GM18868 (cell line): ENCODE measurements at regions not wholly inside any gene's neighbourhood (a gene's known extent, or its start where the extent isn't known, plus 50 kb on each side); places are given as distances from the start of the nearest gene placed in this dataset.
"Not testable (repeated sequence)": the region's sequence is repeated elsewhere in the genome, so short reads cannot be mapped to it uniquely, and the experiment has no call there.

Experiments used
- ATAC-seq: cut with Tn5 transposase; IDR thresholded peaks from one replicate; pipeline ENCODE4 v1.9.1; 2021; ENCODE audit warnings: mild to moderate bottlenecking, moderate library complexity; ENCODE audit not compliant: unreplicated experiment

DNA sequence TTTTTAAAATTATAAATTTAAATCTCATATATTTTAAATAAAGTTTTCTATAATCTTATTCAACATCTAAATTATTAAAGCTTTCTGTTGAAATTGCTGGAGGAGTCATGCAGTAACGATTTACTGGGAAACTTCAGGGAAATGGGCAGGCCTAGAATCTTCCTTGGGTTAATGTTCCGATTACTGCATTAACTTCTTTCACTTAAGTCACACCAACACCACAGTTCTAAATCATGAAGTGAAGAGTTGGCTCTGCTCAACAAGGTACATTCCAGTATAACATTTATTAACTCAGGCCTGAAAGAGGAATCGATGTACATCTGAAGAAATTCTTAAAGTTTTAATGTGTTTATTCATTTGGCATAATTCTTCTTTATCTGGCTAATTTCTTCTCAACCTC lies 244.3 kb downstream of the CCER1 start:
- ATAC-seq, result no peak

GRCh38 chr12:90706036-90706435 lies 248.9 kb downstream of the CCER1 start:
- ATAC-seq, result no peak

DNA sequence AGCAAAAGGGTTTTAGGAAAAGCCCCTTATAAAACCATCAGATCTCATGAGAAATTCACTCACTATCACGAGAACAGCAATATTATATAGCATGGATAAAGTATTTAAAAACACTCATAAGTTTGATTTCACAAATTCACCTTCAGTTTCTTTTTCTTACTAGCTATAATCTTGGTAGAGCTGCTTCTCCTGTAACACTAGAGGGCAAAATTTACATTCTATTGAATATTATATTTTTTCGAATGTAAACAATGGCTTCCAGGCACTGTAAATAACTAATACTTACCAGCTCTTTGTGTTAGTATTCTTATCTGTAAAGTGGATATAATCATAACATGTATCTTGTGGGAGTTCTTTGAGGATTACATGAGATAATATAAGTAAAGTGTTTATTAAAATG lies 259.6 kb downstream of the CCER1 start:
- no peak for ATAC-seq

DNA sequence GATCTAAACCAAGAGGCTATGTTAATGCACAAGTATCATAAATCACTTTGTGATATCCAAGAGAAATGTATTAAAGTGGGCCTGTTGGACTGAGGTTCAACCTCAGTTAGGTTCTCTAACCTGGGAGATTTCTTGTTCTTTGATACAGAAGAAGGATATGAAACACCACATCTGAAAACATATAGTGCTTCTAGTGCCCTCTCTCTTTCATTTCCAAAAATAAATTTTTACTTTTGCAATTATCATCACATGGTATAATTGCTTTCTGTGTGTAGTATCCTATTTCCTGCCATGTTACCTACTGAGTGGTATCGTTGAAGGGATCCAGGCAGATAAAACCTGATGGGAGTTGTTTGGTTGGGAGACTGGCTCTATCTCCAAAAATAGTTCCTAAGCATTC lies 264.9 kb downstream of the CCER1 start:
- peak; percentile 78 for ATAC-seq

DNA sequence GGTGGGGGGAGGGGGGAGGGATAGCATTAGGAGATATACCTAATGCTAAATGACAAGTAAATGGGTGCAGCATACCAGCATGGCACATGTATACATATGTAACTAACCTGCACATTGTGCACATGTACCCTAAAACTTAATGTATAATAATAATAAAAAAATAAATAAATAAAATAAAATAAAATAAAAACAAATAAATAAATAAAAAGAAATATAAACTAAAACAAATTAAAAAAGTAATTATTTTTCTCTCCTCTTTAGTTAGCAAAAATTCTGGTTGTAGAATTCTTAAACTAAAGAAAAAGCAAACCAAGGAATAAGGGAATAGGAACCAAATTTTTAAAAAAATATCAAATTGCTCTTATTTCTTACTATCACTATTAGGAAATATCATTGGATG lies 267.3 kb downstream of the CCER1 start:
- not testable (repeated sequence) for ATAC-seq

DNA sequence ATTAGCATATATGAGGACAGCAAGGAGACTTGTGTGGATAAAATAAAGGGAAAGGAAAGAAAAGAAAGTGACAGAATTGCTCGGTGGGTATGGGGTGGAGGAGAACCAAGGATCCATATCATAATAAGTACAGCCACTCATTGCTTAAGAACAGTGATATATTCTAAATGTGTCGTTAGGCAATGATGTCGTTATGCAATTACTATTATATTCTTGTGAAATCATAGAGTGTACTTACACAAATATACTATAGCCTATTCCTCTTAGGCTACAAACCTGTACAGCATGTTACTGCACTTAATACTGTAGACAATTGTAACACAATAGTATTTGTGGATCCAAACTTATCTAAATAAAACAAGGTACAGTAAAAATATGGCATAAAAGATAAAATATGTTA lies 271.1 kb downstream of the CCER1 start:
- ATAC-seq, result no peak

GRCh38 chr12:90682398-90682797 lies 272.6 kb downstream of the CCER1 start:
- no peak for ATAC-seq

- no peak for ATAC-seq
Measured at GRCh38 chr12:90679674-90680073, 275.3 kb downstream of the CCER1 start.

DNA sequence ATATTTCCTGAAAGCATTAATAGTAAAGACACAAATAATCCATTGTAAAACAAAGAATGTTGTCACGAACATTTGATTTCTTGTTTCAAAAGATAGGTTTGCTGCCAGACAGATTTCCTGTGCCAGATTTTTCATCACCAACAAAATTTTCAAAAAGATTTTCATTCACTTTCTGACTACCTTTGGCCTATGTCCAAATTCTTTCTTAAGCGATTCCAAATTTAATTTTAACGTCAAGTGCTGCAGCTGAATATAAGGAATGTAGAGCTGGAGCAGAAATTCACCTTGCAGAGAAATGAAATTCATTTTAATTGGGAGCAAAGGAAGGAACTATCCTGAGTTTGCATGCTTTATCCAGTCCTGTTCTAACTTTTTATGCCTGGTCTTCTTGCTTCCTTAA lies 277.4 kb downstream of the CCER1 start:
- no peak for ATAC-seq

GRCh38 chr12:90677055-90677454 lies 277.9 kb downstream of the CCER1 start:
- ATAC-seq, result no peak

- no peak for ATAC-seq
Measured at GRCh38 chr12:90675106-90675505, 279.9 kb downstream of the CCER1 start.

- ATAC-seq, result no peak
Measured at GRCh38 chr12:90672081-90672480, 282.9 kb downstream of the CCER1 start.

GRCh38 chr12:90663949-90664348 lies 291.0 kb downstream of the CCER1 start:
- ATAC-seq, result not testable (repeated sequence)

DNA sequence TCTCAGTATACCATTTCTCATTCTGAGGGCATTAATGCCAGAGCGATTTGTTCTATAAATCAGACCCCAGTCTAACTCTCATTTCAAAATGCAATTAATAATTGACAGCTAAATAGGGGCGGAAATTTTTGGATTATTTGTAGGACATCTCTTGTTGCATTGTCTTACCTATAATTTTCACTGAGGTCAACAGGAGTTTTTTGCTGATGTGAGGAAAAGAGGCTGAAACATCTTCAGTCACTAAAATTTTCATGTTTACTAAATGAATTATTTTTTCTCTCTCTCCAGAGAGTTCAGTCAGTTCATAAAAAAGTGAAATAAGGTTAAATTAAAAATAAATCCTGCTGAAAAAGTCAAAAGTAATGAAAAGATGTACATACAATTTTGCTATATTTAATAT lies 295.9 kb downstream of the CCER1 start:
- no peak for ATAC-seq

DNA sequence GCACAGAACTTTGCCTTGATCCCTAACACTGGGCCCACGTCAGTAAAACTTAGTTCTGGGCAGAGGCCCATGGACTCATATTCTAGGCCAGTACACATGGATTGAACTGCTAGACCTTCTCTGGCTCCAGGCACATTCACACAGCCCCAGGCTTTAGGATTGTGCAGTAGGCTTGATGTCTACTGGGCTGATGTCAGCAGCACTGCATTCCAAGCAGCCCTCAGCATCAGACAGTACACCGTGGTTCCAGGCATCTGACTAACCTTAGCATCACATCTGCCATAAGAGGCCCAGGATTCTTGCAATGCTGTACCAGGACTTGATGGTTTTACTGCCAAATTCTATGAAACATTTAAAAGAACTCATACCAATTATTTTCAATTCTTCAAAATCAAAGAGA lies 301.9 kb downstream of the CCER1 start:
- ATAC-seq, result no peak

DNA sequence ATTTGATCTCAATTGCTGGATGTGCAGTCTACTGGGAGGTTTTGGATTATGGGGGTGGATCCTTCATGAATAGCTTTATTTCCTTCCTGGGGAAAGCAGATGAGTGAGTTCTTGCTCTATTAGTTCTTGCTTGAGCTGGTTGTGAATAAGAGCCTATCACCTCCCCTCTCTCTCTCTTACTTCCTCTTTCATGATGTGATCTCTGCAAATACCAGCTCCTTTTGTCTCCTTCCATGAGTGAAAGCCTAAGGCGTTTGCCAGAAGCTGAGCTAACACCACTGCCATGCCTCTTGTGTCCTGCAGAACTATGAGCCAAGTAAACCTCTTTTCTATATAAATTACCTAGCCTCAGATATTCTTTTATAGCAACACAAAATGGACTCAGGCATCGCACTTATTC lies 302.7 kb downstream of the CCER1 start:
- no peak for ATAC-seq

DNA sequence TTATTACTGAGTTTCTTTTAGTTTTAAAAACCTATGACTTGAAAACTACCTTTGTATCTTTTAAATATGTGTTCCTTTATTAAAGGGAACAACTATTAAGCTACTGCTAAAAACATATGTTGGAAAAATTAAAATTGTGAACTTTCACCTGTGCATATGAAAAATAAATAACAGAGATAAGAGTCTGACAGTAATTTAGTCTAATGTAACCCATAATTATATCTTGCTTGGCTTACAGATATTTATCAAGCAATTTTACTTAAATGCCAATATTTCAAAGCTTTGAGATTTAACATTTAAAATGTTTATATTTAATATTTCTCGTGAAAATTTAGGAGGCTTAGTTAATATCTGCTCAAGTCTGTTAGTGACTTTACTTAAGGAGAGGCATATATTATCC lies 309.8 kb downstream of the CCER1 start:
- ATAC-seq, result no peak

DNA sequence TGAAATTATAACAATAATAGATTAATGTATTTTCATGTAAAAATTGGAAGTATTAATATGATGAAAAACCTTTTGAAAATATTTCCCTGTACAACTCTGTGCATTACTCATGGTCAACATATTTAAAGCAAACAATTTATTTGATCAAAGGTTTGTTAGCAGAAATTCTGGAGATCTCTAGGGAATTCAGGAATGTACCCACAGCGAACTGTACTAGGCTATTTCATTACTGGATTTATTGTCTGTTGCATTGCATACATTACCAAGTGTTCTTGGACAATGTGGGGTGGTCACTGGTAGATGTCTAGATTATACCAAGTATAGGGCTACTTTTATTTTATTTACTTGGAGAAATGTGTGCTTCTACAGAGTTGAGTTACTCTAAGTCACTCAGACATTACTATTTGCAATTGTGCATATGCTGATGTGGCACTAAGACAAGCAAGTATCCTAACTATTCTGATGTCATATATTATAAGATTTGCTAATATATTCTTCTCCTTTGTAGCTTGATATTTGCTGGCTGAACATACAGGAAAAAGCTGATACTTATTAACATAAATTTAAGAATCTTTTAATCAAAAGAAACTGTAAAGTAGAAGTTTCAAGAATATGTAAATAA lies 323.3 kb downstream of the CCER1 start:
- ATAC-seq, result no peak

DNA sequence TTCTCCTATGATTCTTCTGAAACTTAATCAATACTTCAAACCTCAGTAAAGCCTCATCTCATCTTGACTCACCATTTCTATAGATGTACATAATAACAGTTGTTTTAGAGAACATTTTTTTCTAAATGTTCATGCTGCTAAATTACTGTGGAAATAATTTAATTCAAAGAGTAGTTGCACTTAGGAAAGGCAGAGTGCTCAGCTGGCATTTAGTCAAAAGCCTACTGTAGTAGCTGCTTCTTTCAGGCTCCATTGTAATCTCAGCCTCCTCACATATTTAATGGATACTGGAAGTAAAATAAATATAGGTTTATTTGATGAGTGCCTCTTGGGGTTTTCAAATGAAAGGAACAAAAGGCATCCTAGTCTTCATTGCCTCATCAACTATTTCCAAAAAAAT lies 325.0 kb downstream of the CCER1 start:
- no peak for ATAC-seq

DNA sequence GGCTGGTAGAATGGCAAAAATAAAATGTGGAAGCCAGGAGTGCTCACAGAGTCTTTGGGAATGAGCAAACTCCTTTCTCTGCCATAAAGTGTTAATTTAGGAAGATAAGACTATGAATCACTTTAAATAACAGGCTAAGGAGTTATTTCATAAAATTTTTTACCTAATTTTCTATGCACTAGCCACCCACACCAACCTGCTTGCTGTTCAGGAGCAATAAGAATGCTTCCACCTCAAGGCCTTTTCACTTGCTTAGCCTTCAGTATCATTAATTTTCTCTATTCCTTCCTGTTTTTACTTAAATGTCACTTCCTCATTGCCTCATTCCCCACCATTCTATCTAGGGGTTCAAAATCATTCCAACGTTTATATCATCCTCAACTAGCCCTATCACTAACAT lies 326.8 kb downstream of the CCER1 start:
- no peak for ATAC-seq

DNA sequence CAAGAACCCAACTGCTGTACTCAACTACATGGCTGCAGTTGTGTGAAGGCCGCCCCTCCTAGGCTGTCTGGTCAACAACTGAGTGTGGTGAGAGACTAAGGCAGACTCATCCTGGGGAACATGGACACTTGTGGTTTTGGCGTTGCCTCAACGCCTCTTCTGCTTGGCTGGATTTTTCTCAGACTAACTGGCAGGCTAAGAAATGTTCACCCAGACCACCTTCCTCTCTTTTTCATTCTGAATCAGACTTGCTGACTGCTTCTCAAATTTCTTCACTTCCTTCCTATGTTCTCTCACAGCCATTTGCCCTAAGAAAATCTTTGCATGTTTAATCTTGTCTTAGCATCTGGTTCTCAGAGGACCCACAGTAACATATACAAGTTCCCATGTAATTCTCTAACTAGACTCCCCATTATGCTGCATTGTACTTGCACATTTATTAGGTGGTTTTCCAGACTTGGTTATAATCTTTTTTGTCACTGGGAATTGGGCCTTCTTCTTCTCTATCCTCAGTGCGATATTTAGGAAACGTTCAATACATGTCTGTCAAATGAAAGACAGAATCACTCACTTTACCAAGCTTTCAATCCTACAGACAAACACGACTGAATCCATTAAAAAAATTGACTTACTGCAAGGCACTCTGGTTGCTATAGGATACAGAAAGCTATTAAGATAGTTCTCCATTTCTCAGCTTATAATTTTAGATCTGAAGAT lies 327.6 kb downstream of the CCER1 start:
- ATAC-seq, result peak; percentile 58

GRCh38 chr12:90622431-90622830 lies 332.5 kb downstream of the CCER1 start:
- no peak for ATAC-seq

- ATAC-seq, result no peak
Measured at GRCh38 chr12:90621927-90622326, 333.0 kb downstream of the CCER1 start.
